WTC11 (cell line): ENCODE measurements at regions not wholly inside any gene's neighbourhood (a gene's known extent, or its start where the extent isn't known, plus 50 kb on each side); places are given as distances from the start of the nearest gene placed in this dataset.
A peak's percentile ranks its signal among the peaks of the same experiment; 100 is the strongest.

Experiments used
- ATAC-seq: fragments of 200-7000 bp; cut with Tn5 transposase; 2 replicates; pipeline ENCODE4 v1.10.0; 2021; ENCODE audit warnings: mild to moderate bottlenecking, moderate library complexity
- CTCF ChIA-PET: fragments of 300-600 bp; sonication (Branson Sonifier 250); formaldehyde crosslinking; loops from one replicate; lab custom pipeline; 2021; ENCODE audit warnings: antibody characterized with exemption; lab: Charles Lee
- POLR2A ChIA-PET: fragments of 350-600 bp; sonication (Branson Sonifier 250); formaldehyde crosslinking; loops from one replicate; lab custom pipeline; 2021; ENCODE audit warnings: antibody characterized with exemption; lab: Charles Lee
- DNase-seq: peaks from one replicate; pipeline ENCODE4 v3.0.0; 2021; ENCODE audit warnings: low spot score
- H3K27ac Mint-ChIP-seq: 2 replicates; pipeline ENCODE4 v1.8.0; 2021; ENCODE audit warnings: mixed read lengths
- H3K27me3 Mint-ChIP-seq: 2 replicates; pipeline ENCODE4 v1.8.0; 2021; ENCODE audit warnings: low read depth, mild to moderate bottlenecking, moderate library complexity, mixed read lengths
- H3K36me3 Mint-ChIP-seq: 2 replicates; pipeline ENCODE4 v1.8.0; 2021; ENCODE audit warnings: mixed read lengths
- H3K4me1 Mint-ChIP-seq: 2 replicates; pipeline ENCODE4 v1.8.0; 2022; ENCODE audit warnings: mixed read lengths
- H3K4me3 Mint-ChIP-seq: 2 replicates; pipeline ENCODE4 v1.8.0; 2021; ENCODE audit warnings: mild to moderate bottlenecking, moderate library complexity, mixed read lengths
- H3K9me3 Mint-ChIP-seq: 2 replicates; pipeline ENCODE4 v1.8.0; 2021; ENCODE audit warnings: mixed read lengths
- AR ChIP-seq: fragments of 250-450 bp; sonication (Bioruptor Pico); IDR thresholded peaks from 2 replicates; pipeline ENCODE4 v1.9.0; 2021; ENCODE audit warnings: mild to moderate bottlenecking
- ATF2 ChIP-seq: sonication (generic); formaldehyde crosslinking; IDR thresholded peaks from 2 replicates; pipeline ENCODE4 v1.8.1; 2022; ENCODE audit warnings: low read depth, missing genetic modification reagents, borderline replicate concordance
- E2F4 ChIP-seq: sonication (generic); formaldehyde crosslinking; IDR thresholded peaks from 2 replicates; pipeline ENCODE4 v1.8.1; 2022; ENCODE audit warnings: low read depth, mild to moderate bottlenecking, moderate library complexity, missing genetic modification reagents, borderline replicate concordance
- FOXJ3 ChIP-seq: sonication (generic); formaldehyde crosslinking; IDR thresholded peaks from 2 replicates; pipeline ENCODE4 v1.9.0; 2021; ENCODE audit warnings: missing genetic modification reagents, mild to moderate bottlenecking, borderline replicate concordance
- FOXK1 ChIP-seq: sonication (generic); formaldehyde crosslinking; IDR thresholded peaks from 2 replicates; pipeline ENCODE4 v1.8.0; 2022; ENCODE audit warnings: mild to moderate bottlenecking, moderate library complexity, missing genetic modification reagents
- FOXP1 ChIP-seq: sonication (generic); formaldehyde crosslinking; IDR thresholded peaks from 2 replicates; pipeline ENCODE4 v1.8.0; 2022; ENCODE audit warnings: missing genetic modification reagents, mild to moderate bottlenecking, moderate library complexity, borderline replicate concordance
- IRF1 ChIP-seq: sonication (generic); formaldehyde crosslinking; IDR thresholded peaks from 2 replicates; pipeline ENCODE4 v1.8.0; 2023; ENCODE audit warnings: missing genetic modification reagents
- KAT7 ChIP-seq: sonication (generic); formaldehyde crosslinking; IDR thresholded peaks from 2 replicates; pipeline ENCODE4 v1.8.1; 2023; ENCODE audit warnings: missing genetic modification reagents, mild to moderate bottlenecking, borderline replicate concordance
- NR1H2 ChIP-seq: sonication (generic); formaldehyde crosslinking; IDR thresholded peaks from 2 replicates; pipeline ENCODE4 v1.9.0; 2021; ENCODE audit warnings: mild to moderate bottlenecking, moderate library complexity, missing genetic modification reagents
- PREB ChIP-seq: sonication (generic); formaldehyde crosslinking; IDR thresholded peaks from 2 replicates; pipeline ENCODE4 v1.8.1; 2022; ENCODE audit warnings: mild to moderate bottlenecking, missing genetic modification reagents, moderate library complexity, borderline replicate concordance
- RELA ChIP-seq: sonication (generic); formaldehyde crosslinking; IDR thresholded peaks from 2 replicates; pipeline ENCODE4 v1.8.1; 2022; ENCODE audit warnings: missing genetic modification reagents, mild to moderate bottlenecking, borderline replicate concordance
- STAT6 ChIP-seq: sonication (generic); formaldehyde crosslinking; conservative IDR thresholded peaks from 2 replicates; pipeline ENCODE4 v1.8.1; 2023; ENCODE audit warnings: mild to moderate bottlenecking, low read depth, missing genetic modification reagents, moderate library complexity
- TEAD4 ChIP-seq: sonication (generic); formaldehyde crosslinking; IDR thresholded peaks from 2 replicates; pipeline ENCODE4 v1.8.0; 2022; ENCODE audit warnings: mild to moderate bottlenecking, missing genetic modification reagents
- ZBTB43 ChIP-seq: sonication (generic); formaldehyde crosslinking; IDR thresholded peaks from 2 replicates; pipeline ENCODE4 v1.8.1; 2023; ENCODE audit warnings: mild to moderate bottlenecking, missing genetic modification reagents
- ZNF232 ChIP-seq: sonication (generic); formaldehyde crosslinking; IDR thresholded peaks from 2 replicates; pipeline ENCODE4 v1.8.0; 2022; ENCODE audit warnings: mild to moderate bottlenecking, missing genetic modification reagents
- ZNF263 ChIP-seq: sonication (generic); formaldehyde crosslinking; IDR thresholded peaks from 2 replicates; pipeline ENCODE4 v1.8.1; 2022; ENCODE audit warnings: low read depth, mild to moderate bottlenecking, moderate library complexity, missing genetic modification reagents
- ZNF317 ChIP-seq: sonication (generic); formaldehyde crosslinking; IDR thresholded peaks from 2 replicates; pipeline ENCODE4 v1.8.1; 2023; ENCODE audit warnings: low read depth, mild to moderate bottlenecking, moderate library complexity, missing genetic modification reagents, borderline replicate concordance
- ZNF425 ChIP-seq: fragments of 250-450 bp; sonication (Bioruptor Pico); conservative IDR thresholded peaks from 2 replicates; pipeline ENCODE4 v1.9.0; 2021; ENCODE audit warnings: mild to moderate bottlenecking
- ZNF671 ChIP-seq: fragments of 250-450 bp; sonication (Bioruptor Pico); IDR thresholded peaks from 2 replicates; pipeline ENCODE4 v1.8.0; 2021; ENCODE audit warnings: mild to moderate bottlenecking

- H3K36me3 Mint-ChIP-seq: no peaks in the 10 kb centered on the region
- DNase-seq: no peak
- H3K27me3 Mint-ChIP-seq: no peaks in the 10 kb centered on the region
- CTCF ChIA-PET: no interaction called here
- H3K9me3 Mint-ChIP-seq: no peaks in the 10 kb centered on the region
- H3K27ac Mint-ChIP-seq: no peak overlapping the region
- POLR2A ChIA-PET: no interaction called here
- peaks cover 3% of the 10 kb centered on the region for H3K4me1 Mint-ChIP-seq
- no peak overlapping the region for H3K4me3 Mint-ChIP-seq
- TF ChIP-seq ZBTB43 (no peak), FOXJ3 (CRISPR knock-in tag) (no peak), FOXK1 (CRISPR knock-in tag) (no peak), ZNF232 (CRISPR knock-in tag) (no peak), E2F4 (no peak), FOXP1 (no peak)
- no peak for ATAC-seq
Observed at GRCh38 chr18:4636967-4637366, 181.9 kb upstream of the DLGAP1 start.

GRCh38 chr18:4631239-4631638 lies 176.1 kb upstream of the DLGAP1 start:
- no peak overlapping the region for H3K27ac Mint-ChIP-seq
- ChIA-PET POLR2A (no interaction called here), CTCF (no interaction called here)
- H3K27me3 Mint-ChIP-seq: no peaks in the 10 kb centered on the region
- DNase-seq (peak; percentile 18), ATAC-seq (peak; percentile 71)
- H3K4me1 Mint-ChIP-seq: no peaks in the 10 kb centered on the region
- no peak overlapping the region for H3K4me3 Mint-ChIP-seq
- no peaks in the 10 kb centered on the region for H3K36me3 Mint-ChIP-seq
- no peaks in the 10 kb centered on the region for H3K9me3 Mint-ChIP-seq
- TF ChIP-seq ZNF671 (CRISPR knock-in tag) (no peak), STAT6 (CRISPR knock-in tag) (no peak), ZNF425 (CRISPR knock-in tag) (no peak), E2F4 (no peak), PREB (CRISPR knock-in tag) (no peak), TEAD4 (CRISPR knock-in tag) (no peak), NR1H2 (CRISPR knock-in tag) (no peak), RELA (CRISPR knock-in tag) (no peak), FOXP1 (no peak), AR (CRISPR knock-in tag) (no peak), ATF2 (CRISPR knock-in tag) (no peak), IRF1 (no peak), ZNF263 (CRISPR knock-in tag) (no peak), ZNF317 (CRISPR knock-in tag) (no peak), KAT7 (CRISPR knock-in tag) (no peak)
